H9 (cell line): ENCODE measurements at regions not wholly inside any gene's neighbourhood (a gene's known extent, or its start where the extent isn't known, plus 50 kb on each side); places are given as distances from the start of the nearest gene placed in this dataset.

Source experiments
- DNase-seq: peaks from one replicate; pipeline ENCODE4 v3.0.0-alpha.2; 2017
- H2AFZ ChIP-seq: one replicate; pipeline ENCODE4 v1.6.1; 2013; ENCODE audit warnings: mild to moderate bottlenecking, low read length, control low read depth, moderate library complexity
- H2AK5ac ChIP-seq: 2 replicates; pipeline ENCODE4 v1.6.1; 2013; ENCODE audit warnings: low read length, control low read depth, mixed read lengths; ENCODE audit not compliant: insufficient read length
- H2BK120ac ChIP-seq: one replicate; pipeline ENCODE4 v1.6.1; 2013; ENCODE audit warnings: low read depth, mild to moderate bottlenecking, low read length, control low read depth, inconsistent platforms; ENCODE audit not compliant: poor library complexity, severe bottlenecking
- H2BK12ac ChIP-seq: 2 replicates; pipeline ENCODE4 v1.6.1; 2013; ENCODE audit warnings: low read length, control low read depth, mixed read lengths, low read depth; ENCODE audit not compliant: insufficient read length
- H2BK15ac ChIP-seq: 2 replicates; pipeline ENCODE4 v1.6.1; 2013; ENCODE audit warnings: low read depth, low read length, control low read depth
- H2BK20ac ChIP-seq: one replicate; pipeline ENCODE4 v1.6.1; 2013; ENCODE audit warnings: low read depth, mild to moderate bottlenecking, low read length, control low read depth, inconsistent platforms; ENCODE audit not compliant: poor library complexity, severe bottlenecking
- H2BK5ac ChIP-seq: 2 replicates; pipeline ENCODE4 v1.6.1; 2013; ENCODE audit warnings: low read length, control low read depth, mixed read lengths; ENCODE audit not compliant: insufficient read length
- H3K14ac ChIP-seq: 2 replicates; pipeline ENCODE4 v1.6.1; 2013; ENCODE audit warnings: low read length, control low read depth; ENCODE audit not compliant: insufficient read depth
- H3K18ac ChIP-seq: 2 replicates; pipeline ENCODE4 v1.6.1; 2013; ENCODE audit warnings: low read depth, mild to moderate bottlenecking, mixed read lengths, low read length, control low read depth; ENCODE audit not compliant: insufficient read length
- H3K23ac ChIP-seq: 2 replicates; pipeline ENCODE4 v1.6.1; 2013; ENCODE audit warnings: low read length, control low read depth, mixed read lengths, low read depth; ENCODE audit not compliant: insufficient read length
- H3K23me2 ChIP-seq: 2 replicates; pipeline ENCODE4 v1.6.1; 2013; ENCODE audit warnings: low read depth, mild to moderate bottlenecking, mixed read lengths, low read length, control low read depth; ENCODE audit not compliant: insufficient read length, poor library complexity, severe bottlenecking
- H3K27ac ChIP-seq: 2 replicates; pipeline ENCODE4 v1.5.1; 2013; ENCODE audit warnings: low read length, control low read depth, mixed read lengths, low read depth; ENCODE audit not compliant: insufficient read length
- H3K27me3 ChIP-seq: 2 replicates; pipeline ENCODE4 v1.6.1; 2013; ENCODE audit warnings: low read length, control low read depth, inconsistent platforms; ENCODE audit not compliant: insufficient read depth
- H3K4ac ChIP-seq: 2 replicates; pipeline ENCODE4 v1.6.1; 2013; ENCODE audit warnings: low read depth, mild to moderate bottlenecking, control low read depth, inconsistent platforms, low read length, moderate library complexity
- H3K4me1 ChIP-seq: 2 replicates; pipeline ENCODE4 v1.6.1; 2013; ENCODE audit warnings: low read length, control low read depth, inconsistent platforms; ENCODE audit not compliant: insufficient read depth
- H3K4me2 ChIP-seq: 2 replicates; pipeline ENCODE4 v1.6.1; 2013; ENCODE audit warnings: low read length, control low read depth, mixed read lengths; ENCODE audit not compliant: insufficient read length, insufficient read depth
- H3K56ac ChIP-seq: 2 replicates; pipeline ENCODE4 v1.6.1; 2013; ENCODE audit warnings: low read depth, mild to moderate bottlenecking, mixed read lengths, low read length, control low read depth; ENCODE audit not compliant: insufficient read length
- H3K79me1 ChIP-seq: 2 replicates; pipeline ENCODE4 v1.6.1; 2013; ENCODE audit warnings: low read depth, mild to moderate bottlenecking, moderate library complexity, low read length, control low read depth, inconsistent platforms; ENCODE audit not compliant: insufficient read depth, poor library complexity, severe bottlenecking
- H3K79me2 ChIP-seq: 2 replicates; pipeline ENCODE4 v1.6.1; 2013; ENCODE audit warnings: low read length, control low read depth, inconsistent platforms; ENCODE audit not compliant: insufficient read depth
- H3K9ac ChIP-seq: 2 replicates; pipeline ENCODE4 v1.6.1; 2013; ENCODE audit warnings: low read length, control low read depth, mixed read lengths; ENCODE audit not compliant: insufficient read length; ENCODE audit errors: extremely low read depth
- H3K9me3 ChIP-seq: one replicate; pipeline ENCODE4 v1.6.1; 2013; ENCODE audit warnings: low read depth, low read length, inconsistent platforms; ENCODE audit not compliant: control insufficient read depth
- H3T11ph ChIP-seq: one replicate; pipeline ENCODE4 v1.6.1; 2013; ENCODE audit warnings: mild to moderate bottlenecking, low read length, control low read depth, inconsistent platforms
- H4K20me1 ChIP-seq: one replicate; pipeline ENCODE4 v1.6.1; 2013; ENCODE audit not compliant: control insufficient read depth, insufficient read length, insufficient read depth
- H4K5ac ChIP-seq: 2 replicates; pipeline ENCODE4 v1.6.1; 2013; ENCODE audit warnings: low read depth, mild to moderate bottlenecking, mixed read lengths, low read length, control low read depth; ENCODE audit not compliant: insufficient read length
- H4K8ac ChIP-seq: replicated peaks from 2 replicates; pipeline ENCODE4 v1.6.1; 2013; ENCODE audit warnings: low read length, control low read depth, mixed read lengths, low read depth; ENCODE audit not compliant: insufficient read length
- H4K91ac ChIP-seq: 2 replicates; pipeline ENCODE4 v1.6.1; 2013; ENCODE audit warnings: low read depth, mild to moderate bottlenecking, moderate library complexity, mixed read lengths, low read length, control low read depth; ENCODE audit not compliant: insufficient read length
- H3K27ac Mint-ChIP-seq, 3 experiments: 2 replicates in 2 of 3; 3 replicates in 1 of 3; pipeline ENCODE4 v1.8.0; 2020 to 2021; ENCODE audit warnings: mixed read lengths in 3 of 3, mild to moderate bottlenecking in 1 of 3, moderate library complexity in 1 of 3
- H3K27me3 Mint-ChIP-seq: 2 replicates; pipeline ENCODE4 v1.8.0; 2021; ENCODE audit warnings: low read depth, mild to moderate bottlenecking, moderate library complexity, mixed read lengths
- H3K36me3 Mint-ChIP-seq, 3 experiments: 2 replicates in 2 of 3; 3 replicates in 1 of 3; pipeline ENCODE4 v1.8.0; 2020 to 2021; ENCODE audit warnings: low read depth in 3 of 3, mixed read lengths in 3 of 3; ENCODE audit not compliant: insufficient read depth in 1 of 3
- H3K4me1 Mint-ChIP-seq, 2 experiments: 2 replicates each; pipeline ENCODE4 v1.8.0; 2020; ENCODE audit warnings: mixed read lengths in 2 of 2
- H3K4me3 Mint-ChIP-seq, 2 experiments: 2 replicates in 1 of 2; 3 replicates in 1 of 2; pipeline ENCODE4 v1.8.0; 2020 to 2021; ENCODE audit warnings: mild to moderate bottlenecking in 2 of 2, mixed read lengths in 2 of 2, moderate library complexity in 1 of 2
- H3K9me3 Mint-ChIP-seq, 2 experiments: 2 replicates in 1 of 2; 3 replicates in 1 of 2; pipeline ENCODE4 v1.8.0; 2020; ENCODE audit warnings: mild to moderate bottlenecking in 2 of 2, mixed read lengths in 2 of 2, moderate library complexity in 1 of 2
- WGBS: extraction: QIAGEN DNeasy Blood & Tissue Kit; methylation state at CpG from one replicate; pipeline ENCODE4 v1.1.7; 2013; ENCODE audit warnings: missing lambda C conversion rate, low lambda C conversion rate, mixed read lengths; ENCODE audit not compliant: insufficient read length; ENCODE audit errors: extremely low coverage; 5-methylcytosine and 5-hydroxymethylcytosine counted together
- TF ChIP-seq, protein P1 (sequence below): fragments of 200-600 bp; sonication (generic); conservative IDR thresholded peaks from 3 replicates; pipeline ENCODE4 v1.8.0; 2021; ENCODE audit warnings: antibody characterized with exemption, mild to moderate bottlenecking

DNA sequence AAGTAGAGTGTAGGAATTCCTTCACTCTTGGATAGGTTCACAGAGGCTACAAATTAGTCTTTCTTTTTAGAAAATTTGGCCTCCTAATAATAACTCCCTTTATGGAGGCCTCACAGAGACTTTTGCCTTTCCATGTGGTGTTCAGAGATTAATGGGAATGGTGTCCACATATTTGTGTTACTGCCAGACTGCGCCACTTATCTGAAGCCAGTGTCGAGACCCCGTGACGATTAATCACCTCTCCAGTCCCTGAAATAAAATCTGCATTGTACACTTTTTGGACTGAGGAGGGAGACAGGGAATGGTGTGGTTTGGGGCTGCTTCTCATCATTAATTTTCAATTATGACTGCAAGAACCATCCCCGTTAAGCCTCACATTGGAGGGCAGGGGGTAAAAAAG is 980.5 kb downstream of the FLRT2 start:
- Mint-ChIP-seq H3K27ac (no peak overlapping the region; a peak in 1 of 7 replicates), H3K4me1 (no peaks in the 10 kb centered on the region), H3K9me3 (no peaks in the 10 kb centered on the region), H3K4me3 (no peak overlapping the region), H3K27me3 (no peaks in the 10 kb centered on the region), H3K36me3 (no peaks in the 10 kb centered on the region)
- H3K9me3 ChIP-seq, result no peaks in the 10 kb centered on the region
- no peak overlapping the region for H3K23ac ChIP-seq
- no peak overlapping the region for H2AFZ ChIP-seq
- H2BK20ac ChIP-seq, result no peak overlapping the region
- no CpG with 5 or more reads among the region's 5 CpGs for WGBS
- H3K56ac ChIP-seq, result no peak overlapping the region
- TF ChIP-seq, protein P1, sequence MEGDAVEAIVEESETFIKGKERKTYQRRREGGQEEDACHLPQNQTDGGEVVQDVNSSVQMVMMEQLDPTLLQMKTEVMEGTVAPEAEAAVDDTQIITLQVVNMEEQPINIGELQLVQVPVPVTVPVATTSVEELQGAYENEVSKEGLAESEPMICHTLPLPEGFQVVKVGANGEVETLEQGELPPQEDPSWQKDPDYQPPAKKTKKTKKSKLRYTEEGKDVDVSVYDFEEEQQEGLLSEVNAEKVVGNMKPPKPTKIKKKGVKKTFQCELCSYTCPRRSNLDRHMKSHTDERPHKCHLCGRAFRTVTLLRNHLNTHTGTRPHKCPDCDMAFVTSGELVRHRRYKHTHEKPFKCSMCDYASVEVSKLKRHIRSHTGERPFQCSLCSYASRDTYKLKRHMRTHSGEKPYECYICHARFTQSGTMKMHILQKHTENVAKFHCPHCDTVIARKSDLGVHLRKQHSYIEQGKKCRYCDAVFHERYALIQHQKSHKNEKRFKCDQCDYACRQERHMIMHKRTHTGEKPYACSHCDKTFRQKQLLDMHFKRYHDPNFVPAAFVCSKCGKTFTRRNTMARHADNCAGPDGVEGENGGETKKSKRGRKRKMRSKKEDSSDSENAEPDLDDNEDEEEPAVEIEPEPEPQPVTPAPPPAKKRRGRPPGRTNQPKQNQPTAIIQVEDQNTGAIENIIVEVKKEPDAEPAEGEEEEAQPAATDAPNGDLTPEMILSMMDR, result no peak
- no peak overlapping the region for H3K4ac ChIP-seq
- no peak overlapping the region for H3T11ph ChIP-seq
- no peaks in the 10 kb centered on the region for H3K27me3 ChIP-seq
- H3K23me2 ChIP-seq, result no peaks in the 10 kb centered on the region
- H2AK5ac ChIP-seq, result no peak overlapping the region
- no peak overlapping the region for H3K27ac ChIP-seq
- no peak overlapping the region for H3K14ac ChIP-seq
- H3K9ac ChIP-seq, result no peak overlapping the region
- no peak overlapping the region for H2BK5ac ChIP-seq
- H4K20me1 ChIP-seq, result no peaks in the 10 kb centered on the region
- H2BK120ac ChIP-seq, result no peak overlapping the region
- H3K18ac ChIP-seq, result no peak overlapping the region
- H4K5ac ChIP-seq, result no peak overlapping the region
- H4K91ac ChIP-seq, result no peak overlapping the region
- no peaks in the 10 kb centered on the region for H3K79me2 ChIP-seq
- H4K8ac ChIP-seq, result no peak overlapping the region
- no peak for DNase-seq
- no peak overlapping the region for H2BK12ac ChIP-seq
- no peak overlapping the region for H2BK15ac ChIP-seq
- no peaks in the 10 kb centered on the region for H3K79me1 ChIP-seq
- H3K4me2 ChIP-seq, result no peak overlapping the region
- no peaks in the 10 kb centered on the region for H3K4me1 ChIP-seq
